PC-9 (cell line): ENCODE measurements at regions not wholly inside any gene's neighbourhood (a gene's known extent, or its start where the extent isn't known, plus 50 kb on each side); places are given as distances from the start of the nearest gene placed in this dataset.

ENCODE experiments used
- EZH2 ChIP-seq: fragments of 200-600 bp; sonication (generic); IDR thresholded peaks from 2 replicates; pipeline ENCODE4 v1.8.0; 2017; ENCODE audit warnings: antibody characterized with exemption, low read depth
- TF ChIP-seq, protein P1 (sequence below): fragments of 200-600 bp; sonication (generic); conservative IDR thresholded peaks from 2 replicates; pipeline ENCODE4 v1.6.1; 2017; ENCODE audit warnings: mixed run types, antibody characterized with exemption, mild to moderate bottlenecking, moderate library complexity

DNA sequence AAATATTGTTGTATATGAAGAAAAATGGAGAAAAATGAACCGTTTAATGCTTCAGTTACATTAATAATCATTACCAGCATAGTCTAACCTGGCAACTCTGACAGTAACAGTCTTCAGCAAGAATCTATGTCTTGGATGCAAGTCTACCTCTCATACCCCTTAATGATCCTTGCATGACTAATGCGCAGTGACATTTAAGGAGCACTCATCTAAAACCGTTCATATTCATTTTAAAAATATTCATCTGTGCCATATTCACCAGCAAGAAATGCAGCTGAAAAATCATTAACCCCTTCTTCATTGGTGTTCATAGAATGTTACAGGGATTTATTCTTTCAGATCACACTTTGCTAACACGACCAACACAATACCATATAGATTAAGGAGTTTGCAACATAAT, 227.2 kb upstream of the ASCC3 start:
- no peak for TF ChIP-seq EZH2
- TF ChIP-seq, protein P1, sequence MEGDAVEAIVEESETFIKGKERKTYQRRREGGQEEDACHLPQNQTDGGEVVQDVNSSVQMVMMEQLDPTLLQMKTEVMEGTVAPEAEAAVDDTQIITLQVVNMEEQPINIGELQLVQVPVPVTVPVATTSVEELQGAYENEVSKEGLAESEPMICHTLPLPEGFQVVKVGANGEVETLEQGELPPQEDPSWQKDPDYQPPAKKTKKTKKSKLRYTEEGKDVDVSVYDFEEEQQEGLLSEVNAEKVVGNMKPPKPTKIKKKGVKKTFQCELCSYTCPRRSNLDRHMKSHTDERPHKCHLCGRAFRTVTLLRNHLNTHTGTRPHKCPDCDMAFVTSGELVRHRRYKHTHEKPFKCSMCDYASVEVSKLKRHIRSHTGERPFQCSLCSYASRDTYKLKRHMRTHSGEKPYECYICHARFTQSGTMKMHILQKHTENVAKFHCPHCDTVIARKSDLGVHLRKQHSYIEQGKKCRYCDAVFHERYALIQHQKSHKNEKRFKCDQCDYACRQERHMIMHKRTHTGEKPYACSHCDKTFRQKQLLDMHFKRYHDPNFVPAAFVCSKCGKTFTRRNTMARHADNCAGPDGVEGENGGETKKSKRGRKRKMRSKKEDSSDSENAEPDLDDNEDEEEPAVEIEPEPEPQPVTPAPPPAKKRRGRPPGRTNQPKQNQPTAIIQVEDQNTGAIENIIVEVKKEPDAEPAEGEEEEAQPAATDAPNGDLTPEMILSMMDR = no peak
